ENCODE measurements at regions not wholly inside any gene's neighbourhood (a gene's known extent, or its start where the extent isn't known, plus 50 kb on each side); places are given as distances from the start of the nearest gene placed in this dataset.

- no peak for TF ChIP-seq CTCF (conservative IDR thresholded peaks at IDR 0.05; ENCODE audit: low read depth, low read length)
- no peak for TF ChIP-seq EZH2 (IDR thresholded peaks at IDR 0.05; ENCODE audit: borderline replicate concordance, low read depth, low read length, poor library complexity, severe bottlenecking)
Observed at GRCh38 chr18:73047688-73048087, 179.9 kb upstream of the NETO1 start.

Data from A673 (cell line).